Activated T-cell treated with anti-CD3 and anti-CD28 coated beads, Interleukin-2, amount 50 U/mL, for 48 hours (primary cell): ENCODE measurements at regions not wholly inside any gene's neighbourhood (a gene's known extent, or its start where the extent isn't known, plus 50 kb on each side); places are given as distances from the start of the nearest gene placed in this dataset.
"Not testable (repeated sequence)": the region's sequence is repeated elsewhere in the genome, so short reads cannot be mapped to it uniquely, and the experiment has no call there.

Experiments used
- DNase-seq, 2 experiments: peaks; one replicate each; pipeline ENCODE4 v3.0.0-alpha.2; 2020

DNA sequence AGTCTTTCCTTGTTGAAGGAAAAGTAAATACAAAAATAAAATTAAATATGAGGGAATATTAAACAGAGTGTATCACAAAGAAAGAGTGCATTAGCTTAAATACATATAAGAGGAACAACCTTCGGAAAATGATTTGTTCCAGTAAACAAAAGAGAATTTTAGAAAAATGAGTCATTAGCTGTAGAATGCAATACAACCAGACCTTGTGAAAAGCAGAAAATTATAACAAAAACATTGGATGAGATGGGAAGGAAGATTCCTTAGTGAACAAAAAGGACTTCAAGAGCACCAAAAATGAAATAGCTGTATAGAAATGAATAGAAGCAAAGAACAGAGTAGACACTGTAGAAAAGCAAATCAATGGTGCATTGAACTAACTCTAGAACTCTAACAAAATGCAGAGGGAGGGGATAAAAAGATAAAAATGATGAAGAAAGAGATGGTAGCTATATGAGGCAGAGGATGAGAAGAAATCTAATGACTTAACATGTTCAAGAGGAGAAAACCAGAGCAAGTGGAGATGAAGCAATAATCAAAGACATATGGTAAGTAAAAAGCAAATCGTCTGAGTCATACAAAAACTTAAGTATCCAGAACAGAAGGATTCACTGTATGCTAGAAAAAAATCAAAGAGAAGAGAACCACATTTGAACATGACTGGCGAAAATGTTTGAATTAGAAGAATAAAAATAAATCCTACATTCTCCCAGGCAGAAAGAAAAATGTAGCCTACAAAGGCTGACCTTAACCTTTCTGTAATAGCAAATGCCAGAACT, 190.5 kb downstream of the TMEM26 start:
- DNase-seq: no peak

GRCh38 chr10:61257956-61258496, 195.2 kb downstream of the TMEM26 start:
- no peak for DNase-seq

- no peak for DNase-seq
Observed at GRCh38 chr10:61257136-61257535, 196.0 kb downstream of the TMEM26 start.

DNA sequence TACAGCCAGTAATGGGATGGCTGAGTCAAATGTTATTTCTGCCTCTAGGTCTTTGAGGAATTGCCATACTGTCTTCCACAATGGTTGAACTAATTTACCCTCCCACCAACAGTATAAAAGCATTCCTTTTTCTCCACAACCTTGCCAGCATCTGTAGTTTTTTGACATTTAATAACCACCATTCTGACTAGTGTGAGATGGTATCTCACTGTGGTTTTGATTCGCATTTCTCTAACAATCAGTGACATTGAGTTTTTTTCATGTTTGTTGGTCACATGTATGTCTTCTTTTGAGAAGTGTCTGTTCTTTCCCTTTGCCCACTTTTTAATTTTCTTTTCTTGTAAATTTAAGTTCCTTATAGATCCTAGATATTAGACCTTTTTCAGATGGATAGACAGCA, 200.9 kb downstream of the TMEM26 start:
- not testable (repeated sequence) for DNase-seq

- no peak for DNase-seq
Observed at GRCh38 chr10:61251089-61251488, 202.1 kb downstream of the TMEM26 start.

DNA sequence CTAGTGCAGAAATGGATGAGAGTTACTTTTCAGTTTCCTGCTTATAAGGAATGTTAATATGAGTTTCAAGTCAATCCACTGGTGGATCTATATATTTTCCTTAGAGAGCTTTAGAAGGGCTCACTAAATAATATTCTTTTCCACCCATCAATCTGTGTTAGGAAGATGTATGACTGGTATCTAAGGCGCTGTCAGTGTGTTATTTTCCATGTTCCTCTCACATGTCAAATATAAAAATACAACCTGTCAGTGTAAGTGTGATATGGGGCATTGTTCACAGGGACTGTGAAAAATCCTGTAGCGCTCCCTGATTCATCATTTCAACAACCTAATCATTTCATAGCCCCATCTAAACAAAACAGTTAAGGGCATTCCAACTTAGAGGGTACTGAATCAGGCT, 203.1 kb downstream of the TMEM26 start:
- no peak for DNase-seq

DNA sequence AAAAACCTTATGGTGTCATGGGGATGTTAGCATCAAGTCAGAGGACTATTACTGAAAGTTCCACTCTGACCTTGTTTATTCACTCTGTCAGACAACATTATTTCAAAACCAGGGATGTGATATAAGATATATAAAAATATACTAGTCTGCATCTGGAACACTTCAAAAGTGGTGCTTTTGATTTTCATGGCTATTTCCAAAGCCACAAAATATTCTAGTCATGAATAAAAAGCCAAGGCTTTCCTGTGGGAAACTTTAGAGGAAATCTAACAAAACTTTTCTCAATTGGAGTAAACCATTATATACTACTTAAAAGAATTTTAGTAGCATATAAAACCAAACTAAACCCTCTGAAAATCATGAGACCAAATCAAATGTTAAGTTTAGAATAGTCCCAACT, 205.2 kb downstream of the TMEM26 start:
- DNase-seq: no peak

- DNase-seq: no peak
Observed at GRCh38 chr10:61244261-61244775, 208.9 kb downstream of the TMEM26 start.

GRCh38 chr10:61232780-61233179, 220.4 kb downstream of the TMEM26 start:
- DNase-seq: no peak

GRCh38 chr10:61225939-61226338, 227.2 kb downstream of the TMEM26 start:
- DNase-seq: no peak

DNA sequence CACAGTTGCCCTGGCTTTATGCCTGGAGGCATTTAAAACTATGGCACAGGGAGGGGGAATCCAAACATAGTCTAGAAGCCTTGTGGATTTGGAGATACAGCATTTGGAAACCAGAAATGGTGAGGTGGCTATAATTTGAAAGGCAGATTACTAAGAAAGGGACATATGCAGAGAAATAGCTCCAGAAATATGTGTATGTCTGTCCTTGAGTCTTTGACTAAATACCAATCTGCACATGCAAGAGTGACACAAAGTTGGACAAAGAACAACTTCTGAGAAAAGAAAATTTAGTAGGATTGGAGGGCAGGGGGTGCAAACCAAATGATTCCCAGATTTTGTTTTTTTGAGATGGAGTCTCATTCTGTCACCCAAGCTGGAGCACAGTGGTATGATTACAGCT, 229.6 kb downstream of the TMEM26 start:
- DNase-seq: no peak

DNA sequence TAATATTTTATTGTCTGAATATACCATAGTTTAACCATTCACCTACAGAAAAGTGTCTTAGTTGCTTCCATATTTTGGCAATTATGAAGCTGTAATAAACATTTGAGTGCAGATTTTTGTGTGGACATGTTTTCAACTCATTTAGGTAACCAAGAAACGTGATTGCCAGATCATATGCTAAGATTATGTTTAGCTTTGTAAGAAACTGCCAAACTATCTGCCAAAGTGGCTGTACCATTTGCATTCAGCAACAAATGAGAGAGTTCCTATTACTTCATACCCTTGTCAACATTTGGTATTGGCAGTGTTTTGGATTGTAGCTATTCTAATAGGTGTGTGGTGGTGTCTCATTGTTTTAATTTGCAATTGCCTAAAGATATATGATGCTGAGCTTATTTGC, 233.5 kb downstream of the TMEM26 start:
- no peak for DNase-seq

DNA sequence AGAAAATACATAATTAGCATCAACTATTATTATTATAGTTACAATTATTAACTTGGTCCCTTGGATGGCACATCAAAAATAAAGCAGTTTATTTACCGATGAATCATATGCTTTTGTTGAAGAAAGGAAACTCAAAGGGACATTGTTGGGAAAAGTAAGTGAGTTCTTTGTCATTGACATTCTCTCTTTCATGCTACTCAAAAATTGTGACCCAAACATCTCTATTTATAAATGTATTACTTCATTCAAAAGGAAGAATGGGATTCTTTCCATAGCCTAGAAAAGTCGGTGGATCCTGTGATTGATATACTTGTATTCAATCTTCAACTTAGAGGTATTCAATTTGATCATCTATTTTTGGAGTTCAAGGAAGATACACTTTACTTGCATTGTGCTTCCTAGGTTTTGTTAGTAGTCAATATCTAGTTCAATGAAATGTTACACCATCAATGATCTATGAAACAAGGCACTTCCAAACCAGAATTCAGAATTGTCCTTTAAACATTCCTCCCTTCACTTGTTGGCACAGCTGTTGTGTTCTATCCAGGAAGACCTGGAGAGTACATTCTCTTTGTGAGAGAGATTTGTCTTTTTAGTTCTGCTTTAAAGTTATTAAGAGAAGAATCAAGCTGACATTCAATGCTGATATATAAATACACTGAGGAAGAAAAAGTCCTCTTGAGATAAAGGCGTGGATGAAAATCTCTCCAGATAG, 235.2 kb downstream of the TMEM26 start:
- no peak for DNase-seq

GRCh38 chr10:61215246-61215645, 237.9 kb downstream of the TMEM26 start:
- DNase-seq: no peak

DNA sequence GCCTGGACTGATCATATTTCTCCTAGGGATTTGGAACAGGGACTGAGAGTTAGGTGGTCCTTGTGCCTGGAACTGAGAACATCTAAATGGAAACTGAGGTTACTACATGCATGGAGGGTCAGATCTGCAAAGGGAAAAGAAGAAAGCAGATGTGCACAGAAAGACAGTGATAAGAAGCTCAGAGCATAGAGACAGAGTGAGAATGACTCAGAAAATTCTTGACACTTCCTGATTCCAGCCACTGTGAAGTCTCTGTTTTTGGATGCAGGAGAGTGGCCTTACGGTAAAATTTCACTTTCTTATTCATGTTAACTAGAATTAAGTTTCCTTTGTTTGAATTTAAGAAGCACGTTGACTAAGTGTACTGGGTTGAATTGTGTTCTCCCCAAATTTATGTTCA, 241.7 kb downstream of the TMEM26 start:
- no peak for DNase-seq

GRCh38 chr10:61197057-61197456, 253.1 kb upstream of the RHOBTB1 start:
- DNase-seq: no peak

DNA sequence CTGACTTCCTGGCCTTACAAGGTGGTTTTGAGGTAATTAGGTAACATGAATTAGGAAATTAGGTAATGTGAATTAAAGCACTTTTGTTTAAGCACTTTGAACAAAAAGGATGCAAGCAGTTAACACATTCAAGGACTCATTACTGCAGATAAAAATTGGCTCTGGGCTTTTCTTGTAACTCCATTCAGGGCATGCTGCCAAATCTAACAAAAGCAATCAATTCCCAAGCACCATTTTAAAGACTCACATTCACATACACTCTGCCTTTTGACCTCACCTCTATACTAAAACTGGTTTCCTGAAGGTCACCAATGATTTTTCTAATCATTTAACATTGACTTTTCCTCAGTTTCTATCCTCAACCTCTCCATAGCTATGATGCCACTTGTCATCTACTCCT, 251.2 kb upstream of the RHOBTB1 start:
- no peak for DNase-seq

DNA sequence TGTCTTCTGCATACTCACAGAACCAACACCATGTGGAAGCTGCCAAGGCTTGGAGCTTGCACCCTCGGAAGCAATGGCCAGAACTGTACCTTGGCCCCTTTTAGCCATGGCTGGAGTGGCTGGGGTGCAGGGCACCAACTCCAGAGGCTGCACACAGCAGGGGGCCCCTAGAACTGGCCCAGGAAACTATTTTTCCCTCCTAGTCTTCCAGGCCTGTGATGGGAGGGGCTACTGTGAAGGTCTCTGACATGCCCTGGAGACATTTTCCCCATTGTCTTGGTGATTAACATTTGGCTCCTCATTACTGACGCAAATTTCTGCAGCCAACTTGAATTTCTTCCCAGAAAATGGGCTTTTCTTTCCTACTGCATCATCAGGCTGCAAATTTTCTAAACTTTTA, 248.6 kb upstream of the RHOBTB1 start:
- DNase-seq: not testable (repeated sequence)

DNA sequence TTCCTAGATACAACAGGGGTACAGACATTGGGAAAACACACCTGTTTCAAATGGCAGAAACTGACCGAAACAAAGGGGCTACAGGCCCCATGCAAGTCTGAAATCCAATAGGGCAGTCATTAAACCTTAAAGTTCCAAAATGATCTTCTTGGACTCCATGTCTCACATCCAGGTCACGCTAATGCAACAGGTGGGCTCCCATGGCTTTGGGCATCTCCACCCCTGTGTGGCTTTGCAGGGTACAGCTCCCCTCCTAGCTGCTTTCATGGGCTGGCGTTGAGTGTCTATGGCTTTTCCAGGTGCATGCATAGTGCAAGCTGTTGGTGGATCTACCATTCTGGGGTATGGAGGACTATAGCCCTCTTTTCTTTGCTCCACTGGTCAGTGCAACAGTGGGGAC, 248.1 kb upstream of the RHOBTB1 start:
- DNase-seq: no peak

- DNase-seq: no peak
Observed at GRCh38 chr10:61189912-61190311, 245.9 kb upstream of the RHOBTB1 start.

DNA sequence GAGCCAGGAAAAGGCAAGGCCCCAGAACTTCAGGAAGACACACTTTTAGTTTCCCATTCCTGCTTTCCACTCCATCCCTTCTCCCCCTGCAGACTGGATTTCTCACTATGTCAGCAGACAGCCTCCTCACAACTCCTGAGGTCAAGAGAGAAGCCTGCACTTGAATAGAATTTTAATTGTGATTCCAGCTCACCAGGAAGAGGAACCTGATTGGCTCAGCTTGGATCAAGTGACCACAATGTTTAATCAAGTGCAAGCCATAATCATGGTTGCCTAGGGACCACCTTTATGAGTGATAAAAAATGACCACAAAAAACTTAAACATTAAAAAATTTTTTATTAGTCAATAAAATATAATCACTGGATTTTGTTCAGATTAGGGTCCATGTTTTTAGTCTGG, 244.7 kb upstream of the RHOBTB1 start:
- DNase-seq: no peak

GRCh38 chr10:61188101-61188500, 244.1 kb upstream of the RHOBTB1 start:
- DNase-seq: no peak

- no peak for DNase-seq
Observed at GRCh38 chr10:61187601-61188000, 243.6 kb upstream of the RHOBTB1 start.

GRCh38 chr10:61186408-61186807, 242.4 kb upstream of the RHOBTB1 start:
- no peak for DNase-seq
